ENCODE measurements at regions not wholly inside any gene's neighbourhood (a gene's known extent, or its start where the extent isn't known, plus 50 kb on each side); places are given as distances from the start of the nearest gene placed in this dataset.

DNA sequence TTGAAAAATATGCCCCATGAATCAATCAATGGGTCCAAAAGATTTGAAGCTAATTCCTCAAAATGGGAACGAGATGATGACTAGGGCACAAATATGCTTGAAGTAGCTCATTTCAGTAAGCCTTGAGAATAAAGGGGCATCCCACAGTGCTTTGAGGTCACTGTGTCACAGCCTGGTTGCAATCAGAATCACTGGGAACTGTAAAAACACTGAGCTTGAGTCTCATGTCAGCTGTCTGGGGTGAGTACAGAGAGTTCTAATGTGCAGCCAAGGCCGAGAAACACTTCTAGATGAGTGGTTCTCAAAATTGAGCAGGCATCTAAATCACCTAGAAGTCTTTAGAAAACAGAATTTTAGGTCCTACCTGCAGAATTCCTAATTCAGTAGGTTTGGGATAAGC, 120.5 kb upstream of the EGFL6 start:
- TF ChIP-seq, protein P1, sequence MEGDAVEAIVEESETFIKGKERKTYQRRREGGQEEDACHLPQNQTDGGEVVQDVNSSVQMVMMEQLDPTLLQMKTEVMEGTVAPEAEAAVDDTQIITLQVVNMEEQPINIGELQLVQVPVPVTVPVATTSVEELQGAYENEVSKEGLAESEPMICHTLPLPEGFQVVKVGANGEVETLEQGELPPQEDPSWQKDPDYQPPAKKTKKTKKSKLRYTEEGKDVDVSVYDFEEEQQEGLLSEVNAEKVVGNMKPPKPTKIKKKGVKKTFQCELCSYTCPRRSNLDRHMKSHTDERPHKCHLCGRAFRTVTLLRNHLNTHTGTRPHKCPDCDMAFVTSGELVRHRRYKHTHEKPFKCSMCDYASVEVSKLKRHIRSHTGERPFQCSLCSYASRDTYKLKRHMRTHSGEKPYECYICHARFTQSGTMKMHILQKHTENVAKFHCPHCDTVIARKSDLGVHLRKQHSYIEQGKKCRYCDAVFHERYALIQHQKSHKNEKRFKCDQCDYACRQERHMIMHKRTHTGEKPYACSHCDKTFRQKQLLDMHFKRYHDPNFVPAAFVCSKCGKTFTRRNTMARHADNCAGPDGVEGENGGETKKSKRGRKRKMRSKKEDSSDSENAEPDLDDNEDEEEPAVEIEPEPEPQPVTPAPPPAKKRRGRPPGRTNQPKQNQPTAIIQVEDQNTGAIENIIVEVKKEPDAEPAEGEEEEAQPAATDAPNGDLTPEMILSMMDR (IDR thresholded peaks at IDR 0.05) = no peak
- TF ChIP-seq POLR2A (IDR thresholded peaks at IDR 0.05) (no peak), POLR2AphosphoS5 (IDR thresholded peaks at IDR 0.05) (no peak)
